B cell (primary cell): ENCODE measurements at regions not wholly inside any gene's neighbourhood (a gene's known extent, or its start where the extent isn't known, plus 50 kb on each side); places are given as distances from the start of the nearest gene placed in this dataset.

Source experiments
- CTCF ChIP-seq: fragments of 200-600 bp; IDR thresholded peaks from one replicate; pipeline ENCODE4 v1.8.0; 2022; ENCODE audit warnings: antibody characterized with exemption, mild to moderate bottlenecking
- EZH2 ChIP-seq: IDR thresholded peaks from 2 replicates; pipeline ENCODE4 v1.6.1; 2012; ENCODE audit warnings: borderline replicate concordance, low read depth, mild to moderate bottlenecking, moderate library complexity, low read length; ENCODE audit not compliant: insufficient read depth, poor library complexity, severe bottlenecking

GRCh38 chr12:85573635-85574214 lies 262.5 kb downstream of the RASSF9 start:
- TF ChIP-seq CTCF (no peak), EZH2 (no peak)
